Fibroblast of lung (primary cell): ENCODE measurements at regions not wholly inside any gene's neighbourhood (a gene's known extent, or its start where the extent isn't known, plus 50 kb on each side); places are given as distances from the start of the nearest gene placed in this dataset.

Source experiments
- EZH2 ChIP-seq: IDR thresholded peaks from 2 replicates; pipeline ENCODE4 v1.5.1; 2012; ENCODE audit warnings: low read length, control low read depth, mild to moderate bottlenecking; ENCODE audit errors: missing control alignments
- TF ChIP-seq, protein P1 (sequence below), 2 donors: IDR thresholded peaks in 1 of 2; conservative IDR thresholded peaks in 1 of 2; 1 replicate in 1 of 2; 2 replicates in 1 of 2; pipeline ENCODE4 v1.5.1; 2011 to 2012; ENCODE audit warnings: low read length in 2 of 2, control low read depth in 1 of 2, inconsistent platforms in 1 of 2, low read depth in 1 of 2, mild to moderate bottlenecking in 1 of 2

GRCh38 chr13:62793850-62794249 is 1378.2 kb upstream of the PCDH20 start:
- TF ChIP-seq, protein P1, sequence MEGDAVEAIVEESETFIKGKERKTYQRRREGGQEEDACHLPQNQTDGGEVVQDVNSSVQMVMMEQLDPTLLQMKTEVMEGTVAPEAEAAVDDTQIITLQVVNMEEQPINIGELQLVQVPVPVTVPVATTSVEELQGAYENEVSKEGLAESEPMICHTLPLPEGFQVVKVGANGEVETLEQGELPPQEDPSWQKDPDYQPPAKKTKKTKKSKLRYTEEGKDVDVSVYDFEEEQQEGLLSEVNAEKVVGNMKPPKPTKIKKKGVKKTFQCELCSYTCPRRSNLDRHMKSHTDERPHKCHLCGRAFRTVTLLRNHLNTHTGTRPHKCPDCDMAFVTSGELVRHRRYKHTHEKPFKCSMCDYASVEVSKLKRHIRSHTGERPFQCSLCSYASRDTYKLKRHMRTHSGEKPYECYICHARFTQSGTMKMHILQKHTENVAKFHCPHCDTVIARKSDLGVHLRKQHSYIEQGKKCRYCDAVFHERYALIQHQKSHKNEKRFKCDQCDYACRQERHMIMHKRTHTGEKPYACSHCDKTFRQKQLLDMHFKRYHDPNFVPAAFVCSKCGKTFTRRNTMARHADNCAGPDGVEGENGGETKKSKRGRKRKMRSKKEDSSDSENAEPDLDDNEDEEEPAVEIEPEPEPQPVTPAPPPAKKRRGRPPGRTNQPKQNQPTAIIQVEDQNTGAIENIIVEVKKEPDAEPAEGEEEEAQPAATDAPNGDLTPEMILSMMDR (conservative IDR thresholded peaks at IDR 0.05 in 1 of 2, IDR thresholded peaks at IDR 0.05 in 1 of 2; ENCODE audit: low read depth in 1 of 2, low read length in 2 of 2) = no peak
- no peak for TF ChIP-seq EZH2
